Activated B cell treated with CpG ODN at 0.5 μM for 24 hours (primary cell): ENCODE measurements at regions not wholly inside any gene's neighbourhood (a gene's known extent, or its start where the extent isn't known, plus 50 kb on each side); places are given as distances from the start of the nearest gene placed in this dataset.
"Not testable (repeated sequence)": the region's sequence is repeated elsewhere in the genome, so short reads cannot be mapped to it uniquely, and the experiment has no call there.

Experiments used
- ATAC-seq: fragments of 200-7000 bp; cut with Tn5 transposase; one replicate; pipeline ENCODE4 v1.10.0; 2021; ENCODE audit warnings: low read depth, mild to moderate bottlenecking, moderate library complexity
- CTCF ChIA-PET: fragments of 350-600 bp; sonication (Branson Sonifier 250); formaldehyde crosslinking; loops from one replicate; lab custom pipeline; 2021; ENCODE audit warnings: antibody characterized with exemption; lab: Charles Lee
- POLR2A ChIA-PET: fragments of 350-600 bp; sonication (Branson Sonifier 250); formaldehyde crosslinking; loops from one replicate; lab custom pipeline; 2021; ENCODE audit warnings: antibody characterized with exemption; lab: Charles Lee
- DNase-seq: peaks from one replicate; pipeline ENCODE4 v3.0.0; 2022
- H3K27ac Mint-ChIP-seq: one replicate; pipeline ENCODE4 v1.8.0; 2020; ENCODE audit warnings: mixed read lengths
- H3K27me3 Mint-ChIP-seq: one replicate; pipeline ENCODE4 v1.8.0; 2021; ENCODE audit warnings: mixed read lengths
- H3K36me3 Mint-ChIP-seq: one replicate; pipeline ENCODE4 v1.8.0; 2021; ENCODE audit warnings: low read depth, mixed read lengths
- H3K4me1 Mint-ChIP-seq: one replicate; pipeline ENCODE4 v1.8.0; 2021; ENCODE audit warnings: mixed read lengths
- H3K4me3 Mint-ChIP-seq: one replicate; pipeline ENCODE4 v1.8.0; 2020; ENCODE audit warnings: mild to moderate bottlenecking, mixed read lengths
- H3K9me3 Mint-ChIP-seq: one replicate; pipeline ENCODE4 v1.8.0; 2020; ENCODE audit warnings: mixed read lengths
- intact Hi-C: fragments of 100-400 bp; cut with micrococcal nuclease; formaldehyde crosslinking; loops from one replicate; pipeline ENCODE4 v1.15.1; 2024

GRCh38 chr15:21516248-21516647 lies 75.9 kb upstream of the POTEB3 start:
- H3K4me3 Mint-ChIP-seq, H3K36me3 Mint-ChIP-seq, H3K4me1 Mint-ChIP-seq, POLR2A ChIA-PET, ATAC-seq, DNase-seq, H3K9me3 Mint-ChIP-seq, intact Hi-C loops, H3K27ac Mint-ChIP-seq, H3K27me3 Mint-ChIP-seq, CTCF ChIA-PET: not testable (repeated sequence)

GRCh38 chr15:21515296-21515695 lies 75.0 kb upstream of the POTEB3 start:
- ATAC-seq, POLR2A ChIA-PET, DNase-seq, H3K4me3 Mint-ChIP-seq, CTCF ChIA-PET, H3K9me3 Mint-ChIP-seq, H3K4me1 Mint-ChIP-seq, H3K27me3 Mint-ChIP-seq, H3K27ac Mint-ChIP-seq, H3K36me3 Mint-ChIP-seq, intact Hi-C loops: not testable (repeated sequence)

GRCh38 chr15:21503021-21503420 lies 62.7 kb upstream of the POTEB3 start:
- ATAC-seq, H3K27me3 Mint-ChIP-seq, H3K27ac Mint-ChIP-seq, H3K4me1 Mint-ChIP-seq, intact Hi-C loops, H3K36me3 Mint-ChIP-seq, H3K9me3 Mint-ChIP-seq, POLR2A ChIA-PET, H3K4me3 Mint-ChIP-seq, DNase-seq, CTCF ChIA-PET: not testable (repeated sequence)
